HG02588 (cell line): ENCODE measurements at regions not wholly inside any gene's neighbourhood (a gene's known extent, or its start where the extent isn't known, plus 50 kb on each side); places are given as distances from the start of the nearest gene placed in this dataset.
"Not testable (repeated sequence)": the region's sequence is repeated elsewhere in the genome, so short reads cannot be mapped to it uniquely, and the experiment has no call there.

Experiments used
- ATAC-seq: cut with Tn5 transposase; IDR thresholded peaks from one replicate; pipeline ENCODE4 v1.9.1; 2021; ENCODE audit warnings: mild to moderate bottlenecking, moderate library complexity; ENCODE audit not compliant: unreplicated experiment

DNA sequence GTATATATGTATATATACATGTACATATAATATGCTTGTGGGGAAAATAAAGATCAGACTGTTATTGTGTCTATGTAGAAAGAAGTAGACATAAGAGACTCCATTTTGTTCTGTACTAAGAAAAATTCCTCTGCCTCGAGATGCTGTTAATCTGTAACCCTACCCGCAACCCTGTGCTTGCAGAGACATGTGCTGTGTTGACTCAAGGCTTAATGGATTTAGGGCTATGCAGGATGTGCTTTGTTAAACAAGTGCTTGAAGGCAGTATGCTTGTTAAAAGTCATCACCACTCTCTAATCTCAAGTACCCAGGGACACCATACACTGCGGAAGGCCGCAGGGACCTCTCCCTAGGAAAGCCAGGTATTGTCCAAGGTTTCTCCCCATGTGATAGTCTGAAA lies 972.9 kb downstream of the GALC start:
- ATAC-seq, result not testable (repeated sequence)

DNA sequence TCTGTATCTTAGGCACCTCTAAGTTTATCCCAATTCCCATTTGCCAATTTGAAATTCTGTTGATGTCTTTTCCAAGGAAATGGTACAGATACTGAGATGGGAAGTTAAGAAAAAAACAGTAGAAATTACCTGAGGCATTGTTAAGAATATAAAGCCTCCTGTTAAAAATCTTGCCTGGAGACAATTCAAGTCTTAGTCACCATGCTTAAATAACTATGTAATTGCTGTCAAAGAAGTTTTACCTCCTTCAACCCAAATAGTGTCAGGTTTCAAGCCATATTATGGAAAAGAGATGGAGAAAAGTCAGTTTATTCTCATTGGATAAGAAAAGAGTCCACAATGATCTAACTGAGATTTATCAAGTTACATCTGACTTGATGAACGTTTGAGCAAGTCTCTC lies 974.7 kb downstream of the GALC start:
- no peak for ATAC-seq

DNA sequence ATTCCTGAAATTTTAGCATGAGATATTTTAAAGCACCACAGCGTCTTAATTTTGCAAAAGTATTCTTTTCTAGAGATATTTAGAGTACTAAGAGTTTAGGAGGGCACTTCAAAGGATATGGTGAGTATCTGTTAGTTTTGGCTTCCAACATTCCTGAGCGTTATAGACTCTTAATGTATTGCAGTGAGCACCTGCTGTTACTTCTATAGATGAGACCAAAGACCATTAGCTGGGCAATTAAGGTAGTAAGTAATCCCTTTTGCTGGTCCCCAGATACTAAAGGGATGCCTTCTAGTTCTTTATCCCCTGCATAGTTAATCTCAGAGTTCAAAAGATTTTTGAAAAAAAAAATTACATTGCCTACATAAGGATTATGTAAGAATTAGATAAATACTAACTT lies 975.6 kb downstream of the GALC start:
- no peak for ATAC-seq

DNA sequence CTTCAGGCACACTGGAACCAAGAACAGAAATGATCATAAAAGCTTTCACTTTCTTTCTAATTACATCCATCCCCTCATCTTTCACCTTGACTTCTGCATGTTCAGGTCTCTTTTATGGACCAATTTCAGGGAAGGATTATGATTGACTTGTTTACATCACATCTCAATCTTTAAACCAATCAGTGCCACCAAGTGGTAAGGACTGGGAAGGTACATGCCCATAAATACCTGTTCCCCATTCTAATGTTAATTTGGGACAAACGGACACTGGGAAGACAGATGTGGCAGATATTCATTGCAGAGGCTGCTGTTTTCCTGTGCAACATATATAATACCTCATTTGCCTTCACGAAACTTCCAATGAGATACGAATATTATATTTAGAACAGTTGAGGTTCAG lies 978.1 kb downstream of the GALC start:
- ATAC-seq, result no peak

DNA sequence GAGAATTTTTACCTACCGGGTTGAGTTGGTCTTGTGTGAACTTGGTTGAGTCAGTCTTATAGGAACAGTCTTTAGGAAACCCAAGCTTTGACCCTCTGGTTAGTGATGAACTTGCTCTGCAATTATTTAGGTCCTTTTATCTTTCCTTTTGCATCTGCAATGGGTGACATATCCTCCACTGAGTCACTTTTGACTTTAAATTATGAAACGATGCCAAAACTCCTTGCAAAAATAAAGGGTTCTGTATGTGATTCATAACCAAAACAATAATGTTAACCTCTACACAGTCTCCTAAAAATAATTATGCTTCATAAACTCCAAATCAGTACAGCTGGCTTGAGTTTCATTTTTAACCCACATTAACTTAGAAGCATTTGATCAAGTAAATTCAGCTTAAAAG lies 979.4 kb downstream of the GALC start:
- ATAC-seq, result no peak

DNA sequence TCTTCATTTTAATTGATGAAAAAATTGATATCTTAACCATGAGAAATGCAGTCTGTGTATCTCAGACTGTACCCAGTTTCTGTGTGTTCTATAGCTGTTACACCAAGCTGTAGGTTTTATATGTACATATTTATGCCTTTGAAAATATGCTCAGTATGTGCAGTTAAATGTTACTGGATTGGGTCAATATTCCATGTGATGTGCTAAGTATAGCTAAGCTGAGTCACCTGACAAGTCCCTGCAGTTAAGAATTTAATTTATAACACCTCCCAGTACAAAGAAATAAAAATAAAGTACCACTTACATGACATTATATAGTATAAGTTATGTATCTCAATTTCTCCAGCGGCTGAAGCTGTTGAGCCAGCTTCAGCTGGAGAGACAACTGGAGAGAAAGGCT lies 984.0 kb downstream of the GALC start:
- no peak for ATAC-seq

GRCh38 chr14:87005280-87005679 lies 987.7 kb downstream of the GALC start:
- ATAC-seq, result no peak

- no peak for ATAC-seq
Observed at GRCh38 chr14:87002776-87003175, 990.2 kb downstream of the GALC start.

GRCh38 chr14:87001333-87001732 lies 991.6 kb downstream of the GALC start:
- no peak for ATAC-seq

DNA sequence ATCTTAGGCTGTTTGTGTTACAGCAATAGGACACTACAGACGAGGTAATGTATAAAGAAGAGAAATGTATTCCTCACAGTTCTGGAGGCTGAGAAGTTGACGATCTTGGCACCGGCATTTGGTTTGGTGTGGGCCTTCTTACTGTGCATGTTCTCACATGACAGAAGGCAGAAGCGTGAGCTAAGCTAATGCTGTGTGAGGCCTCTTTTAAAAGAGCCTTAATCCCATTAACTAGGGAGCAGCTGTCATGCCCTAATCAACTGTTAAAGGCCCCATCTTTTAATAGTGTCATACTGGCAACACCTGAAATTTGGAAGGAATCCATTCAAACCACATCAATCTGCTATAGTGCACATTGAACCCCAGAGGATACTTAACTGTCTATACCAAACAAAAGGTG lies 992.9 kb downstream of the GALC start:
- no peak for ATAC-seq

- ATAC-seq, result no peak
Observed at GRCh38 chr14:86999036-86999435, 993.9 kb downstream of the GALC start.

GRCh38 chr14:86997271-86997670 lies 995.7 kb downstream of the GALC start:
- no peak for ATAC-seq

DNA sequence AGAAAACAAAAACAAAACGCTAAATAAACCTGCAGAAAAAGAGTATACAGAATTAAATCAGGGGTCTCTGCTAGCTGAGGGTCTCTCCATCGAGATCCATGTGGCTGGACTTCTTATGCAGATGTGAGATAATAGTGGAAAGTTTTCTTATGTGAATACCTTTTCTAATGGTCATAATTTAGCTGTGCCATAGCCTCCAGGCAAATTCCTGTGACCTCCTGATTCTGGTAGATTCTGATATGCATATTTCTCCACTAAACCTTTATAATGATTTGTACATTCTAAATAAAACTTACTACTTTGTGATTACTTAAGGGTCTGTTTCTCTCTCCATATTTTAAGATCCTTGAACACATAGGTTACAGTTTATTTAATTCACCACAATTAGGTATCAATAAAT lies 1002.6 kb downstream of the GALC start:
- ATAC-seq, result no peak

- ATAC-seq, result no peak
Observed at GRCh38 chr14:86989285-86989684, 1003.7 kb downstream of the GALC start.

- ATAC-seq, result no peak
Observed at GRCh38 chr14:86987966-86988365, 1005.0 kb downstream of the GALC start.

DNA sequence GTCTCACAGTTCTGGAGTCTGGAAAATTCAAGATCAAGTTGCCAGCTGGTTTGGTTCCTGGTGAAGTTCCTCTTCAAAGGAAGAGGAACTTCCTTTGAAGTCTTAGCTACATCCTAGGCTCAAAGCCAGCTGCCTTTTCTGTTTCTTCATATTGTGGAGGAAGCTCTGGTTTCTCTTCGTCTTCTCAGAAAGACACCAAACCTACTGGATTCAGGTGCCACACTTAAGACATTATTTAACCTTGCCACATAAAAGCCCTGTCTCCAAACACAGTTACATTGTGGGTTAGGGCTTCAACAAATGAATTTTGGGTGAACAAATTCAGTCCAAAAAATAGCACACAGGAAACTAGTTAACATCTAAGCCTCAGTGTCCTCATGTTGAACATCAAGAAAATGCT lies 1019.8 kb downstream of the GALC start:
- ATAC-seq, result no peak

GRCh38 chr14:86971292-86971691 lies 1021.7 kb downstream of the GALC start:
- no peak for ATAC-seq

DNA sequence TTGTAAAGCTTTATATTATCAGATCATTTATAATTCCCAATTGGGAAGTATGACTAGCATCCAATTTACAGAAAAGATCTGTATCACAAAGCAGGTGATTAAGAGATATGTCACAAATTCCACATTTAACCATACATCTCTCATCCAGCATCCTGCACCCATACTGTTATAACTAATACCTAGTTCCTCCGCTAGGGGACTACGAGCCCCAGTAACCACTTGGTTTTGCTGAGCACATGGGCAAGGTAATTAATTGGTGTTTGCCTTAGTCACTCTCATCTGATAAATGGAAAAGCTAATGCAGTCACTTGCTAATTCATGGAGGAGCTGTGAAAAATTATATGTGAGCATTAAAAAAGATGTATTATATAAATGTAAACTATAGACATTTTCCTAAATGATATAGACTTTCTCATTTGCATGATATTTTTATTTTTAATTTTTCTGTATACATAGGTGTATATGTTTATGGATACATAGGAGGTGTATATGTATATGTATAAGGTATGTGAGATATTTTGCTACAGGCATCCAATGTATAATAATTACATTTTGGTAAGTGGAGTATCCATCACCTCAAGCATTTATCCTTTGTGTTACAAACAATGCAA lies 1031.8 kb downstream of the GALC start:
- ATAC-seq, result no peak

DNA sequence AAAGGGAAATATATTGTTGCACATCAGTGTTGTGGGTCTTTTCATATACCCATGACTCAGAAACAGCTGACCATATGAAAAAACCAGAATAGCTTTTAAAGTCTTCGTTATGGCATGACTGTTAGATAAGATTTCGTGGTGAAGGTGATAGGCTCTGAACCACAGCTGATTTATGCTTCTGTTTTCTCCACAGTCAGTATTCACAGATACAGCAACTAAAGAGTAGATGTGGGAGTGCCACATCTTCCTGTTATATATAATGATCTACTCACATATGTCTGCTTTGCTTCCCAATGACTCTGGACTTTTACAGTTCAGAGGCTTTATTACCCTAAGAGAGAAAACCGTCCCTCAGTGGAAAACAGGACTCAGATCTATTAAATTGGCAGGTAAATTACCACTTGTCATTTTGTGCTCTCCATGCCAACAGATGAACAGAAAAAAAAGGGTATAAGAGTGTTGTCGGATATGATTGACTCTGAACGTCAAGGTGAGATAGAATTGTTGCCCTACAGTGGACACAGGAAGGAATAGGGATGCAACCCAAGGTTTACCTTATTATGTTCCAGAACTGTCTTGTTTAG lies 1037.1 kb downstream of the GALC start:
- no peak for ATAC-seq

DNA sequence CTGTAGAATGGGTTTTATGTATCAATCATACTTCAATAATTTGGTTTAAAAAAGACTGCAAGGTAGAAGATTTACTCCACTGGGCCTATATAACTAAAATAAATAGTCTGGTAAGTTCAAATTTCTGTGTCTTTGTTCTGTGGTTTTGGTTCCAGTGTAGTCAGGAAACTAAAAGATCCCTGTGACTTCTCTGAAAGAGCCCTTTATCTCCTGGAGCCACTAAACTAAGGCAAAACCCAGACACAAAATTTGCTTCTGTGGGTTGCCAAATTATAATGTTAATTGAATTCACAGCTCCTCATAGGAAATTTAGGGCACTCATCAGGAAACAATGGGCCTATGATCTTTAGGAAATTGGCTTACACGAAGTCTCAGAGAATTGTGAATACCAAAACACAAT lies 1038.4 kb downstream of the GALC start:
- no peak for ATAC-seq

DNA sequence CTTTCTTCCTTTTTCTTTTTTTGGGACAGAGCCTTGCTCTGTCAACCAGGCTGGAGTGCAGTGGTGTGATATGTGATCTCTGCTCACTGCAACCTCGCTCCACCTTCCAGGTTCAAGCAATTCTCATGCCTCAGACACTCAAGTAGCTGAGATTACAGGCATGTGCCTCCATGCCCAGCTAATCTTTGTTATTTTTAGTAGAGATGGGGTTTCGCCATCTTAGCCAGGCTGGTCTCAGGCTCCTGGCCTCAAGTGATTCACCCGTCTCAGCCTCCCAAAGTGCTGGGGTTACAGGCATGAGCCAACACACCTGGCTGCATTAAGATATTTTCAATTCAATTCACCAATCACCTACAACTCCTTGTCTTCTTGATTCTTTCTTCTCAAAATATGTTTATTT lies 1046.5 kb downstream of the GALC start:
- no peak for ATAC-seq

- ATAC-seq, result no peak
Observed at GRCh38 chr14:86944434-86944833, 1048.5 kb downstream of the GALC start.
